DND-41 (cell line): ENCODE measurements at regions not wholly inside any gene's neighbourhood (a gene's known extent, or its start where the extent isn't known, plus 50 kb on each side); places are given as distances from the start of the nearest gene placed in this dataset.

Experiments
- ATAC-seq: fragments of 200-7000 bp; cut with Tn5 transposase; 3 replicates; pipeline ENCODE4 v1.9.1; 2021; ENCODE audit warnings: low read depth; ENCODE audit not compliant: insufficient read depth
- DNase-seq: peaks from one replicate; pipeline ENCODE4 v3.0.0-alpha.2; 2020
- H2AFZ ChIP-seq: 2 replicates; pipeline ENCODE4 v1.6.0; 2012; ENCODE audit warnings: low read depth, low read length
- H3K27ac ChIP-seq: 2 replicates; pipeline ENCODE4 v1.5.1; 2012; ENCODE audit warnings: low read length, inconsistent platforms
- H3K27me3 ChIP-seq: fragments of 200-600 bp; sonication (generic); 2 replicates; pipeline ENCODE4 v1.6.0; 2012; ENCODE audit warnings: low read length, mild to moderate bottlenecking, inconsistent platforms; ENCODE audit not compliant: insufficient read depth, poor library complexity
- H3K36me3 ChIP-seq: 2 replicates; pipeline ENCODE4 v1.5.1; 2012; ENCODE audit warnings: low read length, inconsistent platforms; ENCODE audit not compliant: insufficient read depth
- H3K4me1 ChIP-seq: 2 replicates; pipeline ENCODE4 v1.5.1; 2012; ENCODE audit warnings: mild to moderate bottlenecking, low read length; ENCODE audit not compliant: insufficient read depth
- H3K4me2 ChIP-seq: 2 replicates; pipeline ENCODE4 v1.6.0; 2012; ENCODE audit warnings: mild to moderate bottlenecking, moderate library complexity, low read length, inconsistent platforms; ENCODE audit not compliant: insufficient read depth
- H3K4me3 ChIP-seq, 2 experiments: fragments of 200-600 bp in 1 of 2; shearing (Covaris generic) in 1 of 2; 2 replicates each; pipeline ENCODE4 v1.5.1; 2012 to 2016; ENCODE audit warnings: inconsistent platforms in 2 of 2, low read length in 2 of 2, mild to moderate bottlenecking in 2 of 2, low read depth in 1 of 2, moderate library complexity in 1 of 2
- H3K79me2 ChIP-seq: 2 replicates; pipeline ENCODE4 v1.6.0; 2012; ENCODE audit warnings: low read length, inconsistent platforms; ENCODE audit not compliant: insufficient read depth
- H3K9ac ChIP-seq: 2 replicates; pipeline ENCODE4 v1.6.0; 2012; ENCODE audit warnings: low read depth, mild to moderate bottlenecking, inconsistent platforms, low read length, moderate library complexity
- H3K9me3 ChIP-seq: 2 replicates; pipeline ENCODE4 v1.5.1; 2012; ENCODE audit warnings: low read length, moderate library complexity, mild to moderate bottlenecking, inconsistent platforms; ENCODE audit not compliant: insufficient read depth, severe bottlenecking
- H4K20me1 ChIP-seq: 2 replicates; pipeline ENCODE4 v1.6.0; 2012; ENCODE audit warnings: low read length; ENCODE audit not compliant: insufficient read depth
- CTCF ChIP-seq: IDR thresholded peaks from 2 replicates; pipeline ENCODE4 v1.5.1; 2012; ENCODE audit warnings: borderline replicate concordance, low read length, moderate library complexity, mild to moderate bottlenecking; ENCODE audit not compliant: poor library complexity, severe bottlenecking; ENCODE audit errors: extremely low read depth
- EZH2 ChIP-seq: IDR thresholded peaks from 3 replicates; pipeline ENCODE4 v1.6.1; 2012; ENCODE audit warnings: borderline replicate concordance, low read depth, mild to moderate bottlenecking, moderate library complexity, low read length, inconsistent platforms; ENCODE audit not compliant: severe bottlenecking

- H3K36me3 ChIP-seq = no peaks in the 10 kb centered on the region
- H3K79me2 ChIP-seq = no peaks in the 10 kb centered on the region
- H2AFZ ChIP-seq = no peak overlapping the region
- no peak for DNase-seq
- no peaks in the 10 kb centered on the region for H3K27me3 ChIP-seq
- H3K4me3 ChIP-seq = no peak overlapping the region
- no peak for ATAC-seq
- H4K20me1 ChIP-seq = no peaks in the 10 kb centered on the region
- no peak overlapping the region for H3K27ac ChIP-seq
- no peaks in the 10 kb centered on the region for H3K9me3 ChIP-seq
- H3K9ac ChIP-seq = no peak overlapping the region
- no peak overlapping the region for H3K4me2 ChIP-seq
- H3K4me1 ChIP-seq = no peaks in the 10 kb centered on the region
- no peak for TF ChIP-seq EZH2
- TF ChIP-seq CTCF = no peak
Observed at GRCh38 chr10:25102147-25102822, 72.5 kb upstream of the GPR158 start.

- no peak overlapping the region for H2AFZ ChIP-seq
- ATAC-seq (no peak), DNase-seq (no peak)
- no peaks in the 10 kb centered on the region for H3K36me3 ChIP-seq
- no peaks in the 10 kb centered on the region for H3K79me2 ChIP-seq
- no peak overlapping the region for H3K4me3 ChIP-seq
- no peaks in the 10 kb centered on the region for H4K20me1 ChIP-seq
- H3K27me3 ChIP-seq = no peaks in the 10 kb centered on the region
- TF ChIP-seq EZH2 = no peak
- no peak for TF ChIP-seq CTCF
- no peak overlapping the region for H3K4me2 ChIP-seq
- H3K4me1 ChIP-seq = no peaks in the 10 kb centered on the region
- no peaks in the 10 kb centered on the region for H3K9me3 ChIP-seq
- H3K27ac ChIP-seq = no peak overlapping the region
- no peak overlapping the region for H3K9ac ChIP-seq
Observed at GRCh38 chr10:25103703-25104102, 71.1 kb upstream of the GPR158 start.

DNA sequence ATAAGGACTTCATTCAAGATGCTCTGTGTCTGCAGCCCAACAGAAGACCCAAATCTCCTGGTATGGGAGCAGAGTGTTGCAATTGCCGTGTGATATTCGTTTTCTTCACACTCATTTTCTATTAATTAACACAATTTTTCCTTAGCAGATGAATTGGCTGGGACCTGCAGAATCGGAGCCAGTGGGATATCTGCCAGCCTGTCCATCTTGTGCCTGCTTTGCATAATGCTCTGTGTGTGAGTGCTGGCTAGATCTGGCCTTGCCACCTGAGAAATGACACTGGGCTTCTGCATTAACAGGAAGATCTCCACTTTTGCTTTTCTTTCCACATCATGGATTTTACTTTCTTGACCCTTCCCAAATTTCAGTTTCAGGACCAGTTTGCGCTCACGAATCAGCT is 70.4 kb upstream of the GPR158 start:
- Histone ChIP-seq H3K4me3 (no peak overlapping the region), H4K20me1 (no peaks in the 10 kb centered on the region), H3K9me3 (no peaks in the 10 kb centered on the region), H3K27me3 (no peaks in the 10 kb centered on the region), H3K4me2 (no peak overlapping the region), H3K27ac (no peak overlapping the region), H3K4me1 (no peaks in the 10 kb centered on the region), H3K9ac (no peak overlapping the region), H3K79me2 (no peaks in the 10 kb centered on the region), H2AFZ (no peak overlapping the region), H3K36me3 (no peaks in the 10 kb centered on the region)
- no peak for DNase-seq
- ATAC-seq = no peak
- TF ChIP-seq CTCF (no peak), EZH2 (no peak)

GRCh38 chr10:25105262-25105661 is 69.5 kb upstream of the GPR158 start:
- Histone ChIP-seq H3K4me3 (no peak overlapping the region), H3K27me3 (no peaks in the 10 kb centered on the region), H3K79me2 (no peaks in the 10 kb centered on the region), H3K4me1 (no peaks in the 10 kb centered on the region), H2AFZ (no peak overlapping the region), H3K4me2 (no peak overlapping the region), H3K27ac (no peak overlapping the region), H3K9ac (no peak overlapping the region), H4K20me1 (no peaks in the 10 kb centered on the region), H3K36me3 (no peaks in the 10 kb centered on the region), H3K9me3 (no peaks in the 10 kb centered on the region)
- no peak for DNase-seq
- TF ChIP-seq CTCF = no peak
- TF ChIP-seq EZH2 = no peak
- ATAC-seq = no peak
